Neural cell (in vitro differentiated cells): ENCODE measurements at regions not wholly inside any gene's neighbourhood (a gene's known extent, or its start where the extent isn't known, plus 50 kb on each side); places are given as distances from the start of the nearest gene placed in this dataset.

Experiments used
- CTCF ChIP-seq: fragments of 450-650 bp; IDR thresholded peaks from 2 replicates; pipeline ENCODE4 v1.5.1; 2014; ENCODE audit warnings: antibody characterized with exemption, mild to moderate bottlenecking, moderate library complexity; ENCODE audit not compliant: poor library complexity, severe bottlenecking
- EZH2 ChIP-seq: fragments of 200-600, 300-800 bp; shearing (Covaris generic), sonication (generic); IDR thresholded peaks from 2 replicates; pipeline ENCODE4 v1.6.1; 2014; ENCODE audit warnings: antibody characterized with exemption, low read length, borderline replicate concordance, mild to moderate bottlenecking; ENCODE audit not compliant: insufficient read depth, poor library complexity, severe bottlenecking

DNA sequence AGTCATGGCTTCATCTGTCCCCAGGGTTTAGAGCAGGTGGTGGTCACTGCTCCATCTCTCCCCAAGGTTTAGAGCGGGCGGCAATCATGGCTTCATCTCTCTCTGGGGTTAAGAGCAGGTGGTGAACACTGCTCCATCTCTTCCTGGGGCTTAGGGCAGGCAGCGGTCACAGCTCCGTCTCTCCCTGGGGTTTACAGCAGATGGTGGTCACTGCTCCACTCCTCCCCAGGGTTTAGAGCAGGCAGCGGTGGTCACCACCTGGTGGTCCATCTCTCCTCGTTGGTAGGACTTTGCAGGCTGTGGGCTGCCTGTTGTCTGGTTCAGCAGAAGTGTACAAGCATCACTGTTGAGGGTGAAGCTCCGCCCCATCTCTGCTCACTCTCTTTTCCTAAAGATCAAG, 52.8 kb upstream of the ARHGEF7 start:
- TF ChIP-seq CTCF (no peak), EZH2 (no peak)
